ENCODE measurements at regions not wholly inside any gene's neighbourhood (a gene's known extent, or its start where the extent isn't known, plus 50 kb on each side); places are given as distances from the start of the nearest gene placed in this dataset.

DNA sequence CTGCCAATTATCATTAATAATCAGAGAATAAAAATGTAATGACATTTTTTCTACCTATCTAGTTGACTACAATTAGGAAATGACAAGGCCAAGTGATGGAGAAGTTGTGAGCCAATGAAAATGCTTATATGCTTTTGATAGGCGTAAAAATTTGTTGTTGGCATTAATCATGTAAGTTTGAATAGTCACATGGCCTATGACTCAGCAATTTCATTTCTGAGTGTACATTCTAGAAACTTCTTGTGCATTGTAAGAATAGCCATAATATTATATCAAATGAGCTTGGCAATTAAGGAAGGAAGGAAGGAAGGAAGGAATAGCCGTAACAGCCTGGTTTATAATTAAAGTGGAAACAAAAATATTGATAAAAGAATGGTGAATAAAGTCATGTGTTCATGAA, 179.9 kb downstream of the PTH2R start:
- no peak overlapping the region for H2AFZ ChIP-seq
- TF ChIP-seq EZH2 (IDR thresholded peaks at IDR 0.05; ENCODE audit: borderline replicate concordance), result no peak
- no peak for TF ChIP-seq EZH2phosphoT487 (IDR thresholded peaks at IDR 0.05; ENCODE audit: low read depth, severe bottlenecking, unreplicated experiment)
- TF ChIP-seq, protein P1, sequence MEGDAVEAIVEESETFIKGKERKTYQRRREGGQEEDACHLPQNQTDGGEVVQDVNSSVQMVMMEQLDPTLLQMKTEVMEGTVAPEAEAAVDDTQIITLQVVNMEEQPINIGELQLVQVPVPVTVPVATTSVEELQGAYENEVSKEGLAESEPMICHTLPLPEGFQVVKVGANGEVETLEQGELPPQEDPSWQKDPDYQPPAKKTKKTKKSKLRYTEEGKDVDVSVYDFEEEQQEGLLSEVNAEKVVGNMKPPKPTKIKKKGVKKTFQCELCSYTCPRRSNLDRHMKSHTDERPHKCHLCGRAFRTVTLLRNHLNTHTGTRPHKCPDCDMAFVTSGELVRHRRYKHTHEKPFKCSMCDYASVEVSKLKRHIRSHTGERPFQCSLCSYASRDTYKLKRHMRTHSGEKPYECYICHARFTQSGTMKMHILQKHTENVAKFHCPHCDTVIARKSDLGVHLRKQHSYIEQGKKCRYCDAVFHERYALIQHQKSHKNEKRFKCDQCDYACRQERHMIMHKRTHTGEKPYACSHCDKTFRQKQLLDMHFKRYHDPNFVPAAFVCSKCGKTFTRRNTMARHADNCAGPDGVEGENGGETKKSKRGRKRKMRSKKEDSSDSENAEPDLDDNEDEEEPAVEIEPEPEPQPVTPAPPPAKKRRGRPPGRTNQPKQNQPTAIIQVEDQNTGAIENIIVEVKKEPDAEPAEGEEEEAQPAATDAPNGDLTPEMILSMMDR (IDR thresholded peaks at IDR 0.05; ENCODE audit: poor library complexity), result no peak
- 100% methylated on average over 2 of the region's 2 CpGs for WGBS (ENCODE audit: low lambda C conversion rate, missing lambda C conversion rate)

DNA sequence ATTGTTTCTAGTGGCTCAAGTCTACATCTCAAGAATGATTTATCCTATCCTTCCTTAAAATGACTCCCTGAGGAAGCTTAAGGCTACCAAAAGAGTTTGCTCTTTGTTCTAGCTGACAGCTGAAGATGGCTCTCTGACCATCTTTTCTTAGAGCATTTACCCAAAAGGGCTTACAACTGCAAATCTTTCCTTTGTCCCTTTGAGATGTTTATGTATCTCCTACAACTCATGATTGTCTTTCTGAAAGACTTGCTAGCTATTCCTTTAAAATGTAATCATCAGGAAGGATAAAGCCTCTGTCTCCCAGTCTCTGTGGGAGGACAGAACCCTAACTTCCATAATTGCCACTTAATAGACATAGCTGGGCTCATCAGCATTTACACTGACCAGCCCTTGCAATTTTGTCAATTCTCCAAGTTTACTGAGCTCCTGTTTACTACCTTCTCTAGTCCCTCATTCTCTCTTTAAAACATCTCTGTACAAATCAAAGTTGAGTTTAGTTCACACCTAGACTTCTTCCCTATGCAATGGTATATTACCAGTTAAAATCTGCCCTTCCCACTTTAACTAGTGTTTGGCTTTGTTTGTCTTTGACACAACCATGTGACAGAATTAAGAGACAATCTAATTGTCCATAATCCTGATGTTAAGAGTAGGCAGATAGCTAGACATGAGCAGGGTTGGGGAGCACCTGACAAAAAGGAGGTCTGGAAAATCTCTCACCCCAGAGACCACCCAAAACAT, 188.2 kb downstream of the PTH2R start:
- H3K9me3 ChIP-seq (ENCODE audit: low read depth), result no peaks in the 10 kb centered on the region
- H3K4me2 ChIP-seq, result no peak overlapping the region
- H2AFZ ChIP-seq, result no peak overlapping the region
- H3K27me3 ChIP-seq, result no peaks in the 10 kb centered on the region
- H3K79me2 ChIP-seq, result no peaks in the 10 kb centered on the region
- TF ChIP-seq, protein P1 (IDR thresholded peaks at IDR 0.05; ENCODE audit: poor library complexity), result no peak
- TF ChIP-seq EZH2 (IDR thresholded peaks at IDR 0.05; ENCODE audit: borderline replicate concordance), result no peak
- TF ChIP-seq EZH2phosphoT487 (IDR thresholded peaks at IDR 0.05; ENCODE audit: low read depth, severe bottlenecking, unreplicated experiment), result no peak
- peaks cover 4% of the 10 kb centered on the region for H3K4me1 ChIP-seq (ENCODE audit: insufficient read depth)
- no peak for DNase-seq (ENCODE audit: low spot score)
- peak overlapping the region; percentile 27 for H3K27ac ChIP-seq
- no peak overlapping the region for H3K4me3 ChIP-seq
- H4K20me1 ChIP-seq (ENCODE audit: insufficient read depth, poor library complexity, severe bottlenecking), result no peaks in the 10 kb centered on the region
- H3K9me2 ChIP-seq (replicated peaks; ENCODE audit: insufficient read depth), result no peaks in the 10 kb centered on the region
- H3K36me3 ChIP-seq (replicated peaks; ENCODE audit: insufficient read depth, low read depth), result no peaks in the 10 kb centered on the region

More for the DNA sequence above, 179.9 kb downstream of the PTH2R start:
- Histone ChIP-seq H3K79me2 (no peaks in the 10 kb centered on the region), H4K20me1 (ENCODE audit: insufficient read depth, poor library complexity, severe bottlenecking) (no peaks in the 10 kb centered on the region), H3K4me2 (no peak overlapping the region), H3K4me1 (ENCODE audit: insufficient read depth) (no peaks in the 10 kb centered on the region), H3K4me3 (no peak overlapping the region), H3K36me3 (replicated peaks; ENCODE audit: insufficient read depth, low read depth) (no peaks in the 10 kb centered on the region), H3K27me3 (no peaks in the 10 kb centered on the region), H3K9me3 (ENCODE audit: low read depth) (no peaks in the 10 kb centered on the region), H3K9me2 (replicated peaks; ENCODE audit: insufficient read depth) (no peaks in the 10 kb centered on the region), H3K27ac (no peak overlapping the region)
- no peak for DNase-seq (ENCODE audit: low spot score)

DNA sequence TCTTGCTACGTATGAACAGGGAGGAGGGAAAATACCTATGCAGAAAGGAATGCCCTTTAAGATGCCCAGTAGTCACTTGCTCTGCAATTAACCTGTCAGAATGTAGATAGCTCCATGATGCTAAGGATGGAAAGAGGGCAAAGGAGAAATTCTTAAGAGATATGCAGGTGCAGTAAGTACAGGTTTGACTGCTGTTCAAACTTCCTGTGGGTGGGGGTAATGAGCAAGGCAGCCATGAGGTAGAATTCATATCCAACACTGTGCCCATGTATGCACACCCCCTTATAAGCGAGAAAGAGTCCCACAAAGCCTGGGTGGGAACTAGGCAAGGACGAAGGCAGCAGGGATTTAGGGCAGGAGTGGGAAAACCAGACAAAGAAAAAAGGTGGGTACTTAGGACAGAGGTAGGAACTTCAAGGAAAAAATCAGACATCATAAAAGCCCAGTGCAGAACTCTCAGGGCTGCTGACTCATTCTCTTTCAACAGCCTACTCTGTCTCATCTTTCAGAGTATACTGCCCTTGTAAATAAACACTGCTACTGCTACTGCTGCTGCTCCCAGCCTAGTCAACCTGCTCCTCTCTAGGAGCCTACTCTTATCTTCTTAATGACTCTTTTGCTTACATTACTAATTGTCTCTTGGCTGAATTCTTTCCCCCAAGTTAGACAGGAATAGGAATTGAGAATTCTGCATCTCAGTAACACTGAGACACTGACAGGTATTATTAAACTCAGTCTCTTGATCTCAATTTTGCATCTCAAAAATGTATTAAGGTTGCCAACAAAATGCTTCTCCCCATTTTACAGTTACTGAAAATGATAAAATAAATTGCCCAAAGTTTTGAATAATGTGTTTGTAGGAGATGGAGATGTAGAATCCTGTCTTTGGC, 189.0 kb downstream of the PTH2R start:
- peak overlapping the region; percentile 27 for H3K27ac ChIP-seq
- WGBS (ENCODE audit: low lambda C conversion rate, missing lambda C conversion rate), result 70% methylated on average over 3 of the region's 3 CpGs
- H3K4me1 ChIP-seq (ENCODE audit: insufficient read depth), result peaks cover 4% of the 10 kb centered on the region
- no peak for TF ChIP-seq EZH2 (IDR thresholded peaks at IDR 0.05; ENCODE audit: borderline replicate concordance)
- TF ChIP-seq EZH2phosphoT487 (IDR thresholded peaks at IDR 0.05; ENCODE audit: low read depth, severe bottlenecking, unreplicated experiment), result peak; percentile 76
- H3K36me3 ChIP-seq (replicated peaks; ENCODE audit: insufficient read depth, low read depth), result no peaks in the 10 kb centered on the region
- H4K20me1 ChIP-seq (ENCODE audit: insufficient read depth, poor library complexity, severe bottlenecking), result no peaks in the 10 kb centered on the region
- H3K9me2 ChIP-seq (replicated peaks; ENCODE audit: insufficient read depth), result no peaks in the 10 kb centered on the region
- H3K27me3 ChIP-seq, result no peaks in the 10 kb centered on the region
- no peak overlapping the region for H3K4me3 ChIP-seq
- H3K79me2 ChIP-seq, result no peaks in the 10 kb centered on the region
- H3K9me3 ChIP-seq (ENCODE audit: low read depth), result no peaks in the 10 kb centered on the region
- peak; percentile 69 for DNase-seq (ENCODE audit: low spot score)
- H3K4me2 ChIP-seq, result no peak overlapping the region
- H2AFZ ChIP-seq, result no peak overlapping the region

DNA sequence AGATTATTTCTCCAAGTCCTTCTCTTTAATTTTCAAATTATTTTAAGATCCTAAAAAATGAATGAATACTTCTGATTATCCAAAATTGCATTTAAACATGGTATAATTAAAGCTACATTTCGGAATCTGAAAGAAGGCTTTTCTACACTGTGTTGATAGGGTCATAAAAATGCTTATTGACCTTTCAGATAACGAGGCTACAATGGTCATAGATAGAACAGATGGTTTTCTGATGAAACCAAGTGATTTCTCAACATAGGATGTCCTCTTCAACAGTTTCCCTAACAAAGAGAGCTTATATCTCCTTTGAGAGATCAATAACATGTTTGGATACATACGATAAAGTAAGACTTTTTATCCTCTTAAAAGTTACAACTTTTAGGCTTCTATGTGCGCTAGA, 201.1 kb downstream of the PTH2R start:
- no peaks in the 10 kb centered on the region for H3K27me3 ChIP-seq
- no peaks in the 10 kb centered on the region for H4K20me1 ChIP-seq (ENCODE audit: insufficient read depth, poor library complexity, severe bottlenecking)
- H3K9me2 ChIP-seq (replicated peaks; ENCODE audit: insufficient read depth), result no peaks in the 10 kb centered on the region
- no peaks in the 10 kb centered on the region for H3K36me3 ChIP-seq (replicated peaks; ENCODE audit: insufficient read depth, low read depth)
- H3K4me1 ChIP-seq (ENCODE audit: insufficient read depth), result no peaks in the 10 kb centered on the region
- no peaks in the 10 kb centered on the region for H3K9me3 ChIP-seq (ENCODE audit: low read depth)
- TF ChIP-seq EZH2phosphoT487 (IDR thresholded peaks at IDR 0.05; ENCODE audit: low read depth, severe bottlenecking, unreplicated experiment) (no peak), EZH2 (IDR thresholded peaks at IDR 0.05; ENCODE audit: borderline replicate concordance) (no peak)
- TF ChIP-seq, protein P1 (IDR thresholded peaks at IDR 0.05; ENCODE audit: poor library complexity), result no peak
- WGBS (ENCODE audit: low lambda C conversion rate, missing lambda C conversion rate), result 83% methylated on average over 4 of the region's 4 CpGs
- H3K4me3 ChIP-seq, result no peak overlapping the region
- no peaks in the 10 kb centered on the region for H3K79me2 ChIP-seq
- H2AFZ ChIP-seq, result no peak overlapping the region
- H3K27ac ChIP-seq, result no peak overlapping the region
- DNase-seq (ENCODE audit: low spot score), result no peak
- no peak overlapping the region for H3K4me2 ChIP-seq
